Mesenchymal stem cell (in vitro differentiated cells and primary cell): ENCODE measurements at regions not wholly inside any gene's neighbourhood (a gene's known extent, or its start where the extent isn't known, plus 50 kb on each side); places are given as distances from the start of the nearest gene placed in this dataset.

ENCODE experiments used
- DNase-seq: peaks from one replicate; pipeline ENCODE4 v3.0.0-alpha.2; 2013
- H2AFZ ChIP-seq: one replicate; pipeline ENCODE4 v1.6.1; 2013; ENCODE audit warnings: low read depth, mild to moderate bottlenecking, control low read depth, inconsistent platforms, low read length, moderate library complexity
- H2AK5ac ChIP-seq: 2 replicates; pipeline ENCODE4 v1.6.1; 2013; ENCODE audit warnings: low read length, moderate library complexity, mild to moderate bottlenecking, inconsistent platforms; ENCODE audit not compliant: severe bottlenecking
- H2BK120ac ChIP-seq: one replicate; pipeline ENCODE4 v1.6.1; 2013; ENCODE audit warnings: low read depth, mild to moderate bottlenecking, inconsistent platforms, low read length, moderate library complexity
- H2BK12ac ChIP-seq, 2 experiments: one replicate each; pipeline ENCODE4 v1.6.1; 2013; ENCODE audit warnings: inconsistent platforms in 2 of 2, low read length in 2 of 2, mild to moderate bottlenecking in 2 of 2, moderate library complexity in 2 of 2, control low read depth in 1 of 2
- H2BK15ac ChIP-seq: one replicate; pipeline ENCODE4 v1.6.1; 2013; ENCODE audit warnings: mild to moderate bottlenecking, low read depth, inconsistent platforms; ENCODE audit not compliant: poor library complexity, severe bottlenecking
- H2BK5ac ChIP-seq: 2 replicates; pipeline ENCODE4 v1.6.1; 2013; ENCODE audit warnings: low read depth, mild to moderate bottlenecking, low read length, control low read depth, inconsistent platforms; ENCODE audit not compliant: poor library complexity, severe bottlenecking
- H3K14ac ChIP-seq, 2 experiments: one replicate each; pipeline ENCODE4 v1.6.1; 2013; ENCODE audit warnings: inconsistent platforms in 2 of 2, low read length in 2 of 2, control low read depth in 1 of 2, mild to moderate bottlenecking in 1 of 2, moderate library complexity in 1 of 2
- H3K18ac ChIP-seq, 2 experiments: one replicate each; pipeline ENCODE4 v1.6.1; 2013; ENCODE audit warnings: inconsistent platforms in 2 of 2, low read length in 2 of 2, control low read depth in 1 of 2, low read depth in 1 of 2, mild to moderate bottlenecking in 1 of 2
- H3K23ac ChIP-seq, 2 experiments: one replicate each; pipeline ENCODE4 v1.6.1; 2013; ENCODE audit warnings: inconsistent platforms in 2 of 2, low read length in 2 of 2, mild to moderate bottlenecking in 2 of 2, moderate library complexity in 2 of 2, control low read depth in 1 of 2
- H3K27ac ChIP-seq: 2 replicates; pipeline ENCODE4 v1.5.1; 2013; ENCODE audit warnings: mild to moderate bottlenecking, moderate library complexity, low read length, control low read depth, inconsistent platforms; ENCODE audit not compliant: poor library complexity, severe bottlenecking
- H3K27me3 ChIP-seq, 2 experiments: 2 replicates each; pipeline versions ENCODE4 v1.6.1 to v1.7.0; 2013; ENCODE audit warnings: low read length in 2 of 2, mild to moderate bottlenecking in 2 of 2, moderate library complexity in 2 of 2, control low read depth in 1 of 2, inconsistent platforms in 1 of 2; ENCODE audit not compliant: control insufficient read depth in 1 of 2, insufficient read depth in 1 of 2
- H3K36me3 ChIP-seq, 2 experiments: 2 replicates each; pipeline versions ENCODE4 v1.6.1 to v1.7.0; 2013; ENCODE audit warnings: low read length in 2 of 2, control low read depth in 1 of 2, inconsistent platforms in 1 of 2, low read depth in 1 of 2, mild to moderate bottlenecking in 1 of 2; ENCODE audit not compliant: insufficient read depth in 2 of 2, control insufficient read depth in 1 of 2
- H3K4ac ChIP-seq, 2 experiments: one replicate each; pipeline ENCODE4 v1.6.1; 2013; ENCODE audit warnings: inconsistent platforms in 2 of 2, low read length in 2 of 2, mild to moderate bottlenecking in 2 of 2, moderate library complexity in 2 of 2, control low read depth in 1 of 2, low read depth in 1 of 2
- H3K4me1 ChIP-seq: 2 replicates; pipeline ENCODE4 v1.6.1; 2013; ENCODE audit warnings: low read depth, low read length, control low read depth; ENCODE audit not compliant: control insufficient read depth, insufficient read depth
- H3K4me2 ChIP-seq: 2 replicates; pipeline ENCODE4 v1.6.1; 2013; ENCODE audit warnings: low read length, mild to moderate bottlenecking, inconsistent platforms; ENCODE audit not compliant: poor library complexity, severe bottlenecking
- H3K4me3 ChIP-seq, 2 experiments: 2 replicates each; pipeline versions ENCODE4 v1.5.1 to v1.7.0; 2013; ENCODE audit warnings: low read length in 2 of 2, mild to moderate bottlenecking in 2 of 2, control low read depth in 1 of 2, low read depth in 1 of 2; ENCODE audit not compliant: insufficient read depth in 1 of 2
- H3K79me1 ChIP-seq: replicated peaks from 2 replicates; pipeline ENCODE4 v1.6.1; 2013; ENCODE audit warnings: mild to moderate bottlenecking, control low read depth, low read length, inconsistent platforms; ENCODE audit not compliant: poor library complexity, severe bottlenecking
- H3K9ac ChIP-seq: 2 replicates; pipeline ENCODE4 v1.7.0; 2013; ENCODE audit warnings: mild to moderate bottlenecking, low read length, moderate library complexity
- H3K9me3 ChIP-seq: 2 replicates; pipeline ENCODE4 v1.7.0; 2013; ENCODE audit warnings: mild to moderate bottlenecking, low read length; ENCODE audit not compliant: control insufficient read depth
- H4K8ac ChIP-seq: one replicate; pipeline ENCODE4 v1.6.1; 2013; ENCODE audit warnings: inconsistent platforms, mild to moderate bottlenecking, low read length, moderate library complexity
- H4K91ac ChIP-seq: one replicate; pipeline ENCODE4 v1.6.1; 2013; ENCODE audit warnings: mild to moderate bottlenecking, low read length, inconsistent platforms
- WGBS: methylation state at CpG from one replicate; pipeline ENCODE4 v1.1.7; 2013; ENCODE audit warnings: mixed read lengths; 5-methylcytosine and 5-hydroxymethylcytosine counted together

GRCh38 chr4:154126276-154126675, 337.4 kb upstream of the SFRP2 start:
- Histone ChIP-seq H3K14ac (no peak overlapping the region), H3K9ac (no peak overlapping the region), H2AK5ac (no peak overlapping the region), H3K27me3 (no peaks in the 10 kb centered on the region), H2BK5ac (no peak overlapping the region), H2BK12ac (no peak overlapping the region), H2BK15ac (no peak overlapping the region), H3K9me3 (no peaks in the 10 kb centered on the region), H3K18ac (no peak overlapping the region), H4K91ac (no peak overlapping the region), H3K27ac (no peak overlapping the region), H2BK120ac (no peak overlapping the region), H4K8ac (no peak overlapping the region), H3K4me1 (peaks cover 2% of the 10 kb centered on the region), H3K23ac (no peak overlapping the region), H3K4ac (no peak overlapping the region), H3K4me3 (no peak overlapping the region), H3K36me3 (no peaks in the 10 kb centered on the region), H3K79me1 (no peaks in the 10 kb centered on the region), H3K4me2 (no peak overlapping the region), H2AFZ (no peak overlapping the region)
- 70% methylated on average over 1 of the region's 1 CpG for WGBS
- DNase-seq: peak; percentile 5

GRCh38 chr4:154125340-154125739, 336.5 kb upstream of the SFRP2 start:
- Histone ChIP-seq H3K9ac (no peak overlapping the region), H3K23ac (no peak overlapping the region), H3K4me2 (no peak overlapping the region), H4K8ac (no peak overlapping the region), H3K4ac (no peak overlapping the region), H2AK5ac (no peak overlapping the region), H3K36me3 (no peaks in the 10 kb centered on the region), H3K79me1 (no peaks in the 10 kb centered on the region), H3K4me1 (peaks cover 2% of the 10 kb centered on the region), H3K4me3 (no peak overlapping the region), H3K18ac (no peak overlapping the region), H2BK120ac (no peak overlapping the region), H3K14ac (no peak overlapping the region), H2AFZ (no peak overlapping the region), H2BK15ac (no peak overlapping the region), H4K91ac (no peak overlapping the region), H3K9me3 (no peaks in the 10 kb centered on the region), H3K27ac (no peak overlapping the region), H2BK5ac (no peak overlapping the region), H3K27me3 (no peaks in the 10 kb centered on the region), H2BK12ac (no peak overlapping the region)
- 95% methylated on average over 3 of the region's 3 CpGs for WGBS
- no peak for DNase-seq

- H3K27me3 ChIP-seq: no peaks in the 10 kb centered on the region
- WGBS: 59% methylated on average over 4 of the region's 4 CpGs
- H3K23ac ChIP-seq: no peak overlapping the region
- H2BK12ac ChIP-seq: no peak overlapping the region
- H2BK5ac ChIP-seq: no peak overlapping the region
- DNase-seq: peak; percentile 91
- no peak overlapping the region for H2AK5ac ChIP-seq
- H3K4me2 ChIP-seq: no peak overlapping the region
- H3K9ac ChIP-seq: no peak overlapping the region
- H3K36me3 ChIP-seq: no peaks in the 10 kb centered on the region
- H2BK120ac ChIP-seq: no peak overlapping the region
- H3K27ac ChIP-seq: no peak overlapping the region
- no peak overlapping the region for H3K4me3 ChIP-seq
- no peak overlapping the region for H2AFZ ChIP-seq
- H2BK15ac ChIP-seq: no peak overlapping the region
- H3K9me3 ChIP-seq: no peaks in the 10 kb centered on the region
- H4K8ac ChIP-seq: no peak overlapping the region
- no peak overlapping the region for H3K4ac ChIP-seq
- no peaks in the 10 kb centered on the region for H3K79me1 ChIP-seq
- H4K91ac ChIP-seq: no peak overlapping the region
- peaks cover 2% of the 10 kb centered on the region for H3K4me1 ChIP-seq
- H3K14ac ChIP-seq: no peak overlapping the region
- no peak overlapping the region for H3K18ac ChIP-seq
Measured at GRCh38 chr4:154124539-154125255, 335.8 kb upstream of the SFRP2 start.

- H3K9me3 ChIP-seq: no peaks in the 10 kb centered on the region
- no peak for DNase-seq
- H3K36me3 ChIP-seq: no peaks in the 10 kb centered on the region
- H2BK5ac ChIP-seq: no peak overlapping the region
- H2AFZ ChIP-seq: no peak overlapping the region
- no peaks in the 10 kb centered on the region for H3K79me1 ChIP-seq
- no peak overlapping the region for H3K9ac ChIP-seq
- H2BK15ac ChIP-seq: no peak overlapping the region
- H3K27me3 ChIP-seq: no peaks in the 10 kb centered on the region
- H2BK120ac ChIP-seq: no peak overlapping the region
- no peak overlapping the region for H3K4me2 ChIP-seq
- no peak overlapping the region for H3K23ac ChIP-seq
- H2BK12ac ChIP-seq: no peak overlapping the region
- 100% methylated on average over 3 of the region's 3 CpGs for WGBS
- peak overlapping the region; percentile 57 for H4K91ac ChIP-seq
- peak overlapping the region; percentile 35 for H4K8ac ChIP-seq
- no peak overlapping the region for H3K18ac ChIP-seq
- no peak overlapping the region for H3K27ac ChIP-seq
- H3K4me1 ChIP-seq: peaks cover 2% of the 10 kb centered on the region
- H3K4ac ChIP-seq: no peak overlapping the region
- no peak overlapping the region for H3K4me3 ChIP-seq
- no peak overlapping the region for H3K14ac ChIP-seq
- no peak overlapping the region for H2AK5ac ChIP-seq
Measured at GRCh38 chr4:154123897-154124296, 335.0 kb upstream of the SFRP2 start.
